ENCODE measurements at regions not wholly inside any gene's neighbourhood (a gene's known extent, or its start where the extent isn't known, plus 50 kb on each side); places are given as distances from the start of the nearest gene placed in this dataset.
"Not testable (repeated sequence)": the region's sequence is repeated elsewhere in the genome, so short reads cannot be mapped to it uniquely, and the experiment has no call there.

DNA sequence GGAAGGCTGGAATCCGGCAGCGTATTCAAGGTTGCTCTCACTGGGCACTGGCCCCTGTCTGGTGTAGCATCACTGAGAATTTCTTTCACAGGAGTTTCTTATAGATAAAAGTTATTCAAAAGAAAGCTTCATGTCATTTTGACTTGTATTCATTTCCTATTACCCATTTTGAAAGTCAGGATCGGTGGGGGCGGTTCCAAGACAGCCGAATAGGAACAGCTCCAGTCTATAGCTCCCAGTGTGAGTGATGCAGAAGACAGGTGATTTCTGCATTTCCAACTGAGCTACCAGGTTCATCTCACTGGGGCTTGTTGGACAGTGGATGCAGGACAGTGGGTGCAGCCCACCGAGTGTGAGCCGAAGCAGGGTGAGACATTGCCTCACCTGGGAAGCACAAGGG, 51.5 kb upstream of the CDC42EP3 start:
- not testable (repeated sequence) for DNase-seq

DNA sequence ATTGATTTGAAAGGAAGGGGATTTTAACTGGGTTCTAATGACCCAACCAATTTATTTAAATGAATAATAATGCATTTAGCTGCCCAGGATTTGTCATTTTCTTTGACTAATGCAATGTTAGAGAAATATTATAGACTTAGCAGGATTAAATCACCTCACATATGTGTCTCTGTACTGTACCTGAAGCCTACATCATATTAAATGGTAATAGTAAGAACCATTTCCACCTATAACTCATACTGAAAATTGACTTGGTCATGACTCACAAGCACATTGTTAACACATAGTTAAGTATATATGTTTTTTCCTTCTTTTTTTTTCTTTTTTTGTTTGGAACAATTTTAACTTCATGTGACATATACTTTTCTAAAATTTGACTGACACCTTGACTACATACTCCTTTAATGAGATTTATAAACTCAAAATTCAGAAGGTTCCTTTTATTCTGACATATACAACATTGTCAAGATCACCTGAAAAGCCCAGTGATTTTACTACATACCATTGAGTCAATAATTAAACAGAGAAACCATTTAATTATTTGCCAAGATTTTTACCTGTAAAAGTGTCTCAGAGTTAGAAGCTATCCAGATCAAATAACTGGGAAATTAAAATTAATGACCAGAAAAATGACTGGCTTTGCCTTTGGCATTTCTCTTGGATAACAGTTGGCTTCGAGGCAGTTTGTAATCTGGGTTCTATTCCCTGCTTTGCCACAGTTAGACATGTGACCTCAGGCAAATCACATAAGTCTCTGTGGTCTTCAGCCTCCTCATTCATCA, 58.8 kb upstream of the CDC42EP3 start:
- DNase-seq = peak in 1 of 3 experiments; percentile 25

DNA sequence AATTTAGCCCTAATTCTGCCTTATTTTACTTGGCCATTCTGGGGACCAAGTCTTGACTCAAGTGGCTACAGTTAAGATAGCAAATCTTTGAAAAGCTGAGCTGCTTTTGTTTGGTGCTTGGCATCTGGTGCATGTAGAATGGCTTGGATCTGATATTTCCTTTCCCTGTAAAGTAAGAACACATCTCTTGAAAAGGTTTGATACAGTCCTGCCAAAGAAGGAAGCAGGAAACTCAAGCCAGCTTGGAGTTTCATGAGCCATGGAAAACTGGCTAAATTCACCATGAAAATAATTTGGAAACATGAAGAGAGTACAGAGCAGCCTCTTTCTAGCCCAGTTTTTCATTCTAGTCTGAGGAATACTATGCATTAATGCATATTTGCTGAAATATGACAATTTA, 61.0 kb upstream of the CDC42EP3 start:
- not testable (repeated sequence) for DNase-seq

DNA sequence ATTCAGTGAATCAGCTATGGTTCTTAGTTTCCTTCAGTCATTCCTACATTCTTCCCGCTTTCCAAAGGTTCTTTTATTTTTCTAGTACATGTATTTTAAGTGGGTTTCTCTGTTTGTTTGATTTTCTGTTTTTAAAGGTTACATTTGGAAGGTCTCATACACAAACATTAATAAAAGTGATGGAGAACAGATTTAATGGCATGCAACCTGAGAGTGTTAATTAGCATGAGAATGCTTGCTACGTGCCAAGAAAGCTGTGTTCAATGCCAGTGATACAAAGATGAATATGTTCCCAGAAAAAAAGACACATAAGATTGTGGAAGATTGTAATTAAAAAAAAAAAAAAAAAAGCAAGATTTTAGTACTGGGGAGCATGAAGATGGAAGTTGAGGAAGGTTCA, 61.8 kb upstream of the CDC42EP3 start:
- DNase-seq = no peak

DNA sequence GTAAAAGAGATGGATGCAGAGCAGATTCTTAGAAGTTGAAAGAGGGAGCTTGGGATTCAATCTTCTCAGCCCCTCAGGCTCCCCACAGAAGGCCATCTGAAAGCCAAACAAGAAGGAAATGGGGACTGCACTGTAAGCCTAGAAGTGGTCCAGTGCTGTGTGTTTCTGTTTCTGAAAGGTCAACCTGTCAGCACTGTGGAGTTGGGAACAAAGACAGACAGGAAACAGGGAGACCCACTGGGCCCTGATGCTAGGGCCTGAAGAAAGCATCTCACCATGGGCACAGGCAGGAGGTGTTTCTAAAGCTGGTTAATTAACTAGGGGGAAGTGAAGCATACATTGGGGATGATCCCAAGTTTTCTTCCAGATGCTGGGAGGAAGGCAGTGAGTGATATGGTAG, 62.5 kb upstream of the CDC42EP3 start:
- peak in 1 of 3 experiments; percentile 15 for DNase-seq

DNA sequence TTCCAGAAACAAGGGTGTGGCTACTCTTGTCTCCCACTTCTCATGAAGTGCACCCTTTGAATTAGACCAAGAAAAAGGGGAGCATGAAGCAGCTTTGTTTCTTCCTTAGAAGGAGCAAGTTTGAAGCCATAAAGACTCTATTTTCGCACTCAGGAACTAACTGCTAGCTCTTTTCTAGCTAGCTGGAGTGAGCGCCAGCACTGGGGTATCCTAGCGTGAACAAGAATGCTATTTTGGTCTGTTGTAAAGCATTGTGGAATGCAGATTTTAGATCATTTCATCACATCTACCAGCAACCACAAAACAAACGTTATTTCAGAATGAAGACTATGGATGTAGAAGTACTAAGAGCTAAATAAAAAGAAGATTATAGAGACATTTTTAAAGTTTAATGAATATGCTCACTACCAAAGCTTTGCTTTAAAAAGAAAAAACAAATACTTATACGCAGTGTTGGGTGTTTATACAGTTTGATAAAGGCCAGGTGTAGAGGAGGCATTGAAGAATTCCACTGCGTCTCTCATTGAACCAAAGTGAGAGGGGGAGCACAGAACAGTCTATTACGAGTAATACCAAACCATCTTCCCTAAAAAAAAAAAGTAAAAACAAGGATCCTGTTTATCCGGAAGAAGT, 63.6 kb upstream of the CDC42EP3 start:
- not testable (repeated sequence) for DNase-seq

DNA sequence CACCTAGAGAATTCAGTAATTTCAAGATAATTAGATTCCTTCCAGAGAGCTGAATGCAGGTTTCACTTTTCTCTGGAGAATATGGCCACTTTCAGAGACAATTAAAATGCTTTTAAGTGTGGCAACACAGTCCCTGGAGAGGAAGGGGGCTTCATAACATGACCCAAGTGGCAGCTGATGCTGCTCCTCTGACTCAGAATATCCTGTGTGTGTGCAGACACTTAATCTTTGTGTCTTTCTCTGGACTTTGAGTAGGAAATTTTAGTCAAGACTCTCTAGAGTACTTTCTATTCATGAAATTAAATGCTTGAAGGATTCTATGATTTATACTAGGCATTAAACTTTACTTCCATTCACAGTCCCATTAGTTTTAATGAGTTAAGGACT, 64.1 kb upstream of the CDC42EP3 start:
- peak in 2 of 3 experiments; percentile 39 to 79 for DNase-seq

DNA sequence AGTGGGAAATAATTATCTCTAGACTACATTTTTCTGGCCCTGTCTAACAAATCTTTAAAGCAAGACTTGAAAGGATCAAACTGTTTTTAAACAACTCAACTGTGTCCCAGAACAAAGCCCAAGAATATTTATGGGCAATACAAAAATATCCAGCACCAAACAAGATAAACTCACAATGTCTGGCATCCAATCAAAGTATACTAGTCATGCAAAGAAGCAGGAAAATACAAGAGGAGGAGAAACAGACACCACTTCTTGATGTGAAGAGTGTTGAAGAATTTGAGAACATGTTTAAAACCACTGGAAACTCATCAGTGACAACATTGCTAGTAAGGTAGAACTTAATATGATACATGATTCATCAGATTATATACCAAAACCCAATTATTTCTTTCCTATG, 66.1 kb upstream of the CDC42EP3 start:
- DNase-seq = no peak

DNA sequence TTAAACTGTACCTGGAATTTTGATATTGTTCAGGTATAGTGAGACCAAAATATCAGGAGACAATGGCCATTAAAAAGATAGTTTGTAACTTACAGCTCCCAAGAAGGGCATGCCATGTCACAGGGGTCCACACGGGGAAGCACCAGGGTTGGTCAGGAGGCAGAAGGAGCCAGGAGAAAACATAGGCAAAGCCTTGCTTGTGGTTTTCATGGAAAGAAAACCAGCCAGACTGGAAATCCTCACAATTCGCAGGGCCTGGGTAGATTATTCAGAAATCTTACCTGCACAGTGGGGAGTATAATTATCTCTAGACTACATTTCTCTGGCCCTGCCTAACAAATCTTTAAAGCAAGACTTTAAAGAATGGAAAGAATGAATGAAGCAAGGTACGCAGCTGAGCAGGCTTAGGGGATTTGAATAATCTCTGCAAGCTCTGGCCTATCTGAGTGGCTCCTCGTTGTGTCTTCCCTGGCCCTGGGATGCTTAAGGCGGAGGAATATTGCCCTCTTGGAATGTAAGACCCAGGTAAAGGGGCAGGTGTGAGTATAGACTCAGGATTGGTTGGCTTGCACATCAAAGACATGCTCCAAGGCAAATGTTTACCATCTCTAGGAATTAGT, 66.9 kb upstream of the CDC42EP3 start:
- no peak for DNase-seq

DNA sequence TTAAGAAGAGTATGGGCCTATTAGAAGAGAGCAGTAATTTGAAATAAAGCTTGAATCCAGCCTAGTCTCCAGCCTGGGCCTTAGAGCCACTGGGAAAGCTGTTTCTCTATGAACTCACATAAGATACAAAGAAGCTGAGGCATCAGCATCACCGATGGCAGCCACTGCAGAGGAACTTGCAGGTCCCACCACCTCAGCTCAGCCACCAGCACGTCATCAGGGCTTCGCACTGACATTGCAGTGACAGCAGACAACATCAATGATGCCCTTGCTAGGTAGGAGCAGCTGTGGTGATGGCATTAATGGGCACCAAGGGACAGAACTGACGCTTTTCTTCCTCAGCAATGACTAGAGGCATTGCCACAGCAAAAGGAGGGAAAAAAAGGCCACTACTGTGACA, 67.7 kb upstream of the CDC42EP3 start:
- no peak for DNase-seq

DNA sequence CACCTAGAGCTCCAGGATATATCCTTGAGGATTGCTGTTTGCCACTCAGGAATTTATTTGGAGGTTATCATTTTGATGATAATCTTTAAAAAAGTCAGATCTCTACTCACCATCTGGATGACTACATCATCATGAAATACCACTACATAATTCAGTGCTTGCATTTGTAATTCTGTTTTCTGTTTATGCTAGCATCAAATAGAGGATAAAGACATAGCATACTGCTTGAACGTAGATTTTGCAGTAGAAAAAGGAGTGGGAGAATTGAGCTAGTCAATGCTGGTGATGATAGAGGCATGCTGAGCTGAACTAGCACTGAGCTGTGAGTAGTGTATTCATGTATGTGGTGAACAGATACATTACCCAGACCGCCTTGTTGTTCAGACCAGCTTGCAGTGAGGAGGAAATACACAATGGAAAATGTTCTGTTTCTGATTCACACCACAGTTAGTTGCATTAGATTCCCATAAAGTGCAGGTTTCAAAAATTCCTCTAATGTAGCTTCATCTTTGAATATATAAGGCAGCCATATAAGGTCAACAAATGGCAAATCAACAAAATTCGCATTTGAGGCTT, 68.8 kb upstream of the CDC42EP3 start:
- DNase-seq = no peak

DNA sequence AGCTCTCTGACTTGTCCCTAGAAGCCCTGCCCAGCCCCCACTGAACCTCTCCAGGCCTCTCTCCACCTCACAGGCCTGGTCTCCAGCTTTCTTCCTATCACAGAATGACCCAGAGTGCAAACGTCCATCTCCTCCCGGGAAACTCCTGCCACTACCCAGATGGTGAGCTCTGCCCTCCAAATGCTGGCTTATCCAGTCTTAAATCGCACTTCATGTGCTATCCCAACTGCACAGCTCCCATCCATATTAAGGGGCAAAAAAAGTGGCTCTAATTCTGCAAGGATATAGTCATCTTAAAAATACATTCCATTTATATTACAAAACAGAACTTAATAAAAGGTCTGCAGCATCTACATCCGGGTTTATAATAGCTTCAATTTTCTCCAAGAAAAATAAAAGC, 70.8 kb upstream of the CDC42EP3 start:
- no peak for DNase-seq

DNA sequence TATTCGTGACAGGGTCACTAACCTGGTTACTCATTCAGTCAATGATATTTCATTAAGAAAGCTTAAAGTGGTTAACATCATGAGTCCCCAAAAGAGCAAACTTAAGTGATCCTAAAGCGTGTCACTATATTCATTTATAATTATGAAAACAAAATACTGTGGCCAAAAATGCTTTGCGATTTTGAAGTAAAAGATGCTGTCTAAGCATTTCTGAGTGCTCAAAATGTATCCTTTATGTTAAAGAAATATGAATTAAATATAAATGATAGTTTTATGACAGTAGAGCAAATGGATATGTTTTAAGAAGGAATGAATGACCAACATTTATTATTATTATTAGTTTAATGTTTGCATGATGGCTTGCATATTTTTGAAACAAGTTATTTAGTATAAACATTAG, 72.6 kb upstream of the CDC42EP3 start:
- no peak for DNase-seq

DNA sequence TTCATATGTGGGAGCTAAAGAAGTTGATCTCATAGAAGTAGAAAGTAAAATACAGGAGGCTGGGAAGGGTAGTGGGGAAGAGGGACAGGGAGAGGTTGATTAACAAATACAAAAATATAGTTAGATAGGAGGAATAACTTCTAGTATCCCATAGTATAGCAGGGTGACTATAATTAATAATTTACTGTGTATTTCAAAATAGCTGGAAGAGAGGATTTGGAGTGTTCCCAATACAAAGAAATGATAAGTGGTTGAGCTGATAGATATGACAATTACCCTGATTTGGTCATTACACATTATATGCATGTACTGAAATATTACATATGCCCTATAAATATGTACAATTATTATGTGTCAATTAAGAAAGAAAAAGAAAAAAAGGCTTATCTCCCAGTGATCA, 73.5 kb upstream of the CDC42EP3 start:
- not testable (repeated sequence) for DNase-seq

DNA sequence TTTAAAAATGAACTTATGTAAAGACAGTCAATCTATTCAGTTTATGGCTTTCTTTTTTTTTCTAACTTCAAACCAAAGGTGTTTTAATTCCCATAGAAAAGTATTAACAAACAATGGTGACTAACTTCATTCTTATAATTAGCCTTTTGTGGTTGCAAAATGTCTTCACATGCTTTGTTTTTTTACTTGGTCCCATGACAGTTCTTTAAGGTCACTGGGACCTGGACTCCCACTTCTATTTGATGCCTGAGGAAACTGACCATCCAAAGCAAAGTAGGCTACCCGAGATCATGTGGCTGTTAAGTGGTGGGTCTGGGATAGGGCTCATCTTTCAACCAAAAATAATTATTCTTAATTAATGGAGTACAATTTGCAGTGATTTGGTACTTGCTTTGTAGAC, 74.6 kb upstream of the CDC42EP3 start:
- not testable (repeated sequence) for DNase-seq

DNA sequence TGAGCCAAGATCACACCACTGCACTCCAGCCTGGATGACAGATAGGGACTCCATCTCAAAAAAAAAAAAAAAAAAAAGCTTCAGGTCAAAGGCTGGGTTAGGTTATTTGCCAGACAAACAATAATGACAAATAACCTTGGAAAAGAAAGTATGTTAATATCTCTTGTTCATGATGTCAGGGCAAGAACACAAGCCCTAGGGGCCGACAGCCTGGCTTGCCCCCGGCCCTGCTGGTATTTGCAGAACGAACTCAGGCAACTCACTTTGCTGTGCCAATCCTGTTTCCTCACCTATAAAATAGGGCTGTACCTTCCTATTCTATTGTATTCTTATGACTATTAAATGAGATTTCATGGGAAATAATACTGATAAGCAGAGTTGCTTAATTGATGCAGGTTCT, 75.4 kb upstream of the CDC42EP3 start:
- DNase-seq = no peak

DNA sequence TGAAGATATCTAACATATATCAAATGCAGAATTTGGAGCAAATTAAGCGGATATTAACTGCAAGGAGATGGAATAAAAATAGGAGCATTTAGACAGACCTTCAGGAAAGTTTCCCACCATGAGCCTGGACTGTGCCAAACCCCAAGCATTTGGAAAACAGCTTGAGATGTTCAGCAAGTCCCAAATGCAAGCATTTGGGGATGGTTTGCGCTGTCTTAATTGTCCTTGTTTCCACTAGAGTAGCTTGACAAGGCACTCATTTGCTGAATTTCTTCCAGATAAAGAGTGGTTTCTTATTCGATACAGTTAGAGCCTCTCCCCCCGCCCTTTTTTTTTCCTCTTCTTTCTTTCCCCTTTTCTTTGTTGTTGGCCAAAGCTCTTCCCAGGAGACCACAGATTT, 77.1 kb upstream of the CDC42EP3 start:
- DNase-seq = no peak

DNA sequence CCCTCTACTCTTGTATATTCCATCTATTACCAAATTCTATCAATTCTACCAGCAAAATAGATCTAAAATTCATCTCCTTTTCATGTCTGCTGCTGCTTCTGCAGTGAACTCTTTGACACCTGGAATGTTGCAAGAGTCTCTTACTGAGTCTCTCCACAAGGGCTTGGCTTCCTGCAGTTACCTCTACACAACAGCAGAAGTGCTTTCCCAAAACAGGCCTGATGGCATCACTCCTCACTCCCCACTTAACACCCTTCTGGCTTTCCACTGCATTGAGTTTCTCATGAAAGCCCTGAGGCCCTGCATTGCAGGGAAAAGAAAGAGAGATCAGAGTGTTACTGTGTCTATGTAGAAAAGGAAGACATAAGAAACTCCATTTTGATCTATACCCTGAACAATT, 78.8 kb upstream of the CDC42EP3 start:
- DNase-seq = not testable (repeated sequence)

DNA sequence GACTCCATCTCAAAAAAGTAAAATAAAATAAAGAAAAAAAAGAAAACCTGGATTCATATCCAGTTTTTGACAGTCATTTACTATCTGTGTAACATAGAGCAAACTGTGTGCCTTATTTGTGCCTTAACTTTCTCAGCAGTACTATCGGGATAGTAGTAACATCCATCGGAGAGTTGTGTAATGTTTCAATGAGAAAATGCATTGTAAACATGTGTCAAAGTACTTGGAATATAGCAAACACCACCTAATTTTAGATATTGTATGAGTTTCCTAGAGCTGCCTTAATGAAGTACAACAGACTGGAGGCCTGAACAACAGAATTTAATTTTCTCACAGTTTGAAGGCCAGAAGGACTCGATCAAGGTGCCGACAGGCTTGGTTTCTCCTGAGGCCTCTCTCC, 81.3 kb upstream of the CDC42EP3 start:
- no peak for DNase-seq

DNA sequence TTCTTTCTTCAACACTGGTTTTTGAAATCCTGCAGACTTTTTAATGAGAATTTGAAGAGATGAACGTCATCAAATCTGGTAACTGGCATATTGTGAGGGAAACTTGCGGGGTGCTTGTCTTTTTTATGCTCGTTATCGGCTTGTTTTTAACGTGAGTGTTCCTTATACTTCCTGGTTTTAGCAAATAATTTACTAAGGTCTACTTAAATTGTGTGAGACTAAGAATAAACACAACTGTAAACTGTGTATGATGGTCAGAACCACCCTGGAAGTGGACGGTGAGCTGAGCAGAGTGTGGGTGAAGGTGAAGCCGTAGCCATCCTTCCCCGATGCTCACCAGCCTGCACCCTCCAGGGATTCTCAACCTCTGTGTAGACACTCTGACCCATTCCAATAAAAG, 82.3 kb upstream of the CDC42EP3 start:
- no peak for DNase-seq

DNA sequence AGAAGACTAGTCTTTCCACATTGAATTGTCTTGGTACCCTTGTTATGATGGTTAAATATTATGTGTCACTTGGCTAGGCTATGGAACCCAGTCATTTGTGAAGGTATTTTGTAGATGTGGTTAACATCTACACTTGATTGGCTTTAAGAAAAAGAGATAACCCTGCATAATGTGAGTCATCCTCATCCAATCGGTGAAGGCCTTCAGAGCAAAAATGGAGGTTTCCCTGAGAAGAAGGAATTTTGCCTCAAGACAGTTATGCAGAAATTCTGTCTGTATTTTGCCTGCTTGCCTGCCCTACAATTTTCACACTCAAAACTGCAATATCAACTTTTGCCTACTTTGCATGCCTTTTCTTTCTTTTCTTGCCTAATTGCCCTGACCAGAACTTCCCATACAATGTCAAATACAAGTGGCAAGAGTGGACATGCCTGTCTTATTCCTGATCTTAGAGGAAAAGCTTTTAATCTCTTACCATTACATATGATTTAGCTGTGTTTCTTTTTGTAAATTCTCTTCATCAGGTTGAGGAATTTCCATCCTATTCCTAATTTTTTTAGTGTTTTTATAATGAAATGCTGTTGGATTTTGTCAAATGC, 84.6 kb upstream of the CDC42EP3 start:
- DNase-seq = not testable (repeated sequence)

DNA sequence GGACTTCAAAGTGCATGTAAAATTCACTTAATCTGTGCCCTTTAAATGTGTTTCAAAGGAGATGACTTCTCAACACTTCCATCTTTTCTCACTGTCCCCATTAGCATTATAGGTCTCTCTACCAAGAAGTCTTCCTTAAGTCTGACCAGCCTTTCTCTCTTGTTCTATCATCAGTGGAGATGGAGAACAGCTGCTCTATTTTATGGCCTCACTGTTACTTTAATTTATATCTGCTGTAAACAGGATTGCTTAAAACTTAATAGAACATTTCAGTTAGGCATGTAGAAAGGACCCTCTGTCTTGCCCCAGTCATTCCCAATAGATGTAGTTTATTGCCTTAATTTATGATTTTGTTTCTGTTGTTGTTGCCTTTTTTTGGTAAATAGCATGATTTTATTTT, 86.0 kb upstream of the CDC42EP3 start:
- DNase-seq = not testable (repeated sequence)

DNA sequence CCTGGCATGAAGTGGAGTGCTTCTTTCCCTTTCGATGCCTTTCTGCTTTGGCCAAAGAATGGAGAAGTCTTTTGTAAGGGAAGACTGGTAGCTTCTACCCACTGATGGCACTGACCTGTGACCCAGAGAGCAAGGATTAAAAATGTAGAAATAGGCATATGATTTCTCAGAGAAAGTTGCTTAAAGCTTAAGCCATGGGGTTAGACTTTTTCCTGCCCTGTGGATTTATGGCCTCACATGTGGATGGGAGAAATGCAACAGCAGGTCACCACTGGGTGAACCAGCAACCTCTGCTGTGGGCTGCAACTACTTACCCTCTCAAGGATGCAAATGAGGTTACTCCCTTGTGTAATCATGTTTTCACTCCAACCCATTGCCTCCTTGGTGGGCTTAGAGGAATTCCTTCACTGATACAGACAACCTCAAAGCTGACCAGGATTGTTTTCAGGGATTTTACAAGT, 86.7 kb upstream of the CDC42EP3 start:
- DNase-seq = not testable (repeated sequence)
